Stimulated activated CD4-positive, alpha-beta T cell treated with anti-CD3 and anti-CD28 coated beads, Interleukin-2, amount 100 ng/mL, for 48 hours (primary cell): ENCODE measurements at regions not wholly inside any gene's neighbourhood (a gene's known extent, or its start where the extent isn't known, plus 50 kb on each side); places are given as distances from the start of the nearest gene placed in this dataset.

Experiments
- DNase-seq, 2 donors: peaks; one replicate each; pipeline ENCODE4 v3.0.0-alpha.2; 2020

GRCh38 chr1:81375884-81376548, 424.7 kb upstream of the ADGRL2 start:
- no peak for DNase-seq

GRCh38 chr1:81374481-81374880, 426.3 kb upstream of the ADGRL2 start:
- no peak for DNase-seq

GRCh38 chr1:81371864-81372263, 428.9 kb upstream of the ADGRL2 start:
- DNase-seq: no peak

DNA sequence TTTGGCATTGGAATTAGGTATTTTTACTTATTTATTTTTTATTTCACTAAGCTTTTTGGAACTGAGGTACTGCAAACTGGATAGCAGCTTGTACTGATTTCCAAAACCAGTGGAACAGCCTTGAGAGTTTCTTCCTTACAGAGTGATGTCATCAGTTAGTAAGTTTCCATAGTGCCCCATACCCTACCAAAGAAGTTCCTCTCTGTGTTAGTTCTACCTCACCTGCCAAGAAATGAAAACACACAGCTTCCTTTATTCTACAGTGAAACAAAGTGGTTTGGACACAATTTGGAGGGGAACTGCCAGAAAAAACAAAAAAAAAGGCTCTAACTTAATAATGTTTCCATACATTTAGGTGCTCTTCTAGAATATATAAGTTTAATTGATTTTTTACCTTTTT, 430.9 kb upstream of the ADGRL2 start:
- DNase-seq: no peak

GRCh38 chr1:81366173-81366572, 434.6 kb upstream of the ADGRL2 start:
- no peak for DNase-seq

DNA sequence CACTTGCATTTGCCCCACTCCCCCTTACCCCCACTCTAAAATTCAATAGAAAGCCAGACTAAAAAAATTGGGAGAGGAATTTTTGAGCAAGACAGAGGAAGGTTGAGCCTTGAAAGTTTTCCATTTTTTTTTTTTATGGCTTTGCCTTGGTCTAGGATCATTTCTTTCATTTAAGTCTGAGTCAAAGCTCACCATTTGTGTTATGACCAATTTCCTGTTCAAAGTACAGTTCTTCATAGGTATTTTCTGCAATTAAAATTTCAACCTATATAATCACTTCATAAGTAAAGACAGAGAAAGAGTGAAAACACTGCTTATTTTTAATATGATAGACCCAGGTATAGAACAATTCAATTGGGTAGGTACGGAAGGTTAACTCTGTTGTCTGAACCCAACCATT, 436.6 kb upstream of the ADGRL2 start:
- DNase-seq: no peak

- no peak for DNase-seq
These were observed 442.6 kb upstream of the ADGRL2 start for GRCh38 chr1:81358151-81358550.

- no peak for DNase-seq
These were observed 448.9 kb upstream of the ADGRL2 start for GRCh38 chr1:81351864-81352263.

GRCh38 chr1:81349194-81349965, 451.4 kb upstream of the ADGRL2 start:
- no peak for DNase-seq

DNA sequence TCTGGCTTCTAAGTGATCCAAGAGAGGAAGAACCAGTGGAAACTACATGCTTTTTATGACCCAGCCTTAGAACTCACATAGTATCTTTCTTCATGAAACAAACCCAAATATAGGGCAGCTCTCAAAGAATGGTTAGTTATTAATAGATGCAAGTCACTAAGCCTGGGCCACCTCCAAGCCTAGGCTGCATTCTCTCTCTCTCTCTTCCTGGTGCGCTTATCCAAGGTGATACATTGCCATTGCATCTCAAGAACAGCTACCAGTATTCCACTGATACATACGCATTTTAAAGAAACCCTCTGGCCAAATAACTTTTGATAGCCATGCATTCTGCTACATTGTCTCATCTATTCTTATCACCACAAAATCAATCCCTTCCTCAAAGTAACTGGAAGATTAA, 455.6 kb upstream of the ADGRL2 start:
- no peak for DNase-seq

- no peak for DNase-seq
These were observed 460.5 kb upstream of the ADGRL2 start for GRCh38 chr1:81340239-81340638.

- DNase-seq: no peak
These were observed 463.5 kb upstream of the ADGRL2 start for GRCh38 chr1:81337226-81337625.

DNA sequence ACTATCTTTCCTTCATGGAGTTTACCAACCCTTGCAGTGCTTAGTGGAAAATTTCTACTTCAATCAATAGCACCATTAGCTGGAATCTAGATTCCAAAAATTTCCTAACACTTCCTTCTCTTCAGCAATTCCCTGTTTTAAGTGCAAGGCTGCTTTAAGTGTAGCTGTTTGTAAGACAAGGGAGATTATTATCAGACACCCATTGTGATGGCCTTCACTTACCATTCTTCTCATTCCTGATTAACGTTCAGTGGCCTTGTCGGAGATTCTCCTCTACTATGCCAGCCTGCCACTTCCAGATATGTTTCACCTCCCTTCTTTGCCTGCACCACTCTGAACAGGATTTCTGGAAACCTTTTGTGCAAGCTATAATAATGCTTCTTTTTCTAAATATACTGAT, 464.9 kb upstream of the ADGRL2 start:
- no peak for DNase-seq

GRCh38 chr1:81330521-81330920, 470.2 kb upstream of the ADGRL2 start:
- no peak for DNase-seq

- DNase-seq: no peak
These were observed 470.6 kb upstream of the ADGRL2 start for GRCh38 chr1:81330111-81330510.

DNA sequence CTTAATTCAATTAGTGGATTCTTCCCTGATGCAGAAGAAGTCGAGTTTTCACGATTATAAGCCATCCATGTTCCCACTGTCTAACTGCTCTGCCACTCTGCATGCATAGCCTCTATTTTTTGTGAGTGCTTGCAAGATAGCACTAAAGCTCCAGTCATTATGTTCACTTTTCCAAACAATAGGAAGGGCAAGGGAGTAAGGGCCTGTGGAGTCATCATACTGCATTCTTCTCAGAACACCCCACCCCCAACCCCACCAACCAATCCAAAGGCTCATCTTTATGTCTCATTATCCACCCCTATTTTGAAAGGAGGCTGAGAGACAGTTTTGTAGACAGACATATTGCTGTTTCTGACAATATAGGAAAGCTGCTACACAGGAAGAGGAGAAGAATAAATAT, 471.7 kb upstream of the ADGRL2 start:
- no peak for DNase-seq

- no peak for DNase-seq
These were observed 473.0 kb upstream of the ADGRL2 start for GRCh38 chr1:81327743-81328142.

- DNase-seq: no peak
These were observed 473.5 kb upstream of the ADGRL2 start for GRCh38 chr1:81327103-81327710.

- DNase-seq: no peak
These were observed 474.5 kb upstream of the ADGRL2 start for GRCh38 chr1:81326212-81326611.

DNA sequence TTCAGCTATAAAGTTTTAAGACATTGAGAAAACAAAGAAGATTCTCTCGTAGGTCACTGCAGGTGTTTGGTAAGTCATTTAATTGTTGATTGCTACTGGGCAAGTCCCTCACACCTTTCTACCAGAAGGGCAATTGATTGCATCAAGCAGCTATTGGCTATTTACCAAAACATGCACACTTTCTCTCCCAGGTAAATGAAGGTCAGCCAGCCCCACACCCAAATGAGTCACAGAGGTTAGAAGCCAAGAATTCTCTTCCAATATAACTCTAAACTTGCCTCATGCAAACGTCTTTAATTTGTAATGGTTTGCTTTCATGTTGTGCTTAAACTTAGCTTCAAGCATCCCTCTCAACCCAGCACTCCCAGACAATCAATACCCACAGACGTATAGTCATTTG, 475.3 kb upstream of the ADGRL2 start:
- DNase-seq: no peak

DNA sequence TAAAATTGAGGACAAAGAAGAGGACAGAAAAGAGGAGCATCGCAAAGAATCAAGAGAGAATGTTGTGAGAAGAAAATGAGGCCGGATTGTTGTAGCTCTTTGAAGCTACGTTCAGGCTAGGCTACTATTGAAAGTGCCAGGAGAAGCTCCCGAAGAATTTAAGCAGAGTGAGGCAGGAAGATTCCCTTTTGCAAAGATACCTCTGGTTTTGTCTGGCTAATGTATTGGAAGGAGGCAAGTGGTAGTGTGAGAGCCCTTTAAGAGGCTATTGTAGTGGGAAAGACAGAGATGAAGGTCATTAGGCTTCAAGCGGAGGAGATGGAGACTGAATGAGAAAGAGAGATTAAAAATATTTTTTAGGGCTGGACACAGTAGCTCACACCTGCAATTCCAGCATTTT, 476.9 kb upstream of the ADGRL2 start:
- no peak for DNase-seq

- no peak for DNase-seq
These were observed 483.5 kb upstream of the ADGRL2 start for GRCh38 chr1:81317191-81317590.

- DNase-seq: no peak
These were observed 486.1 kb upstream of the ADGRL2 start for GRCh38 chr1:81314513-81315233.

DNA sequence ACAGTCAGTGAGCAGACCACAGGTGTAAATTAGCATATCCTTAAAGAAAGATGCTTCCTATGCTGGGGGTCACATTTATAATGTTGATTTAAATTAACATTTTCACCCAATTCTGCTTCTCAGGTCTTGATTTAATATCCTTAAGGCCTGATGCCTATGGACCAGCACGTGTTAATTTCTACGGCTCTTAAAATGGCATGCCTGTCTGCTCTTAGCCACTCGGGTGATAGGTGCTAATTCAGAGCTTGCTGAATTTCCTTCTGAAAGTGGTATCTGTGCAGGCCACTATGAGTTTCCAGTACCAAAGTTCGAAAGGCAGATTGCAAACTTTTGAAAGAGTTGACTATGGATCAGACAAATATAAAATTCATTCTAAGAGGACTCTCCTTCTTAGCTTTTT, 487.4 kb upstream of the ADGRL2 start:
- no peak for DNase-seq
